PC-9 (cell line): ENCODE measurements at regions not wholly inside any gene's neighbourhood (a gene's known extent, or its start where the extent isn't known, plus 50 kb on each side); places are given as distances from the start of the nearest gene placed in this dataset.

ENCODE experiments used
- CTCF ChIP-seq: fragments of 200-600 bp; sonication (generic); conservative IDR thresholded peaks from 2 replicates; pipeline ENCODE4 v1.6.1; 2017; ENCODE audit warnings: mixed run types, antibody characterized with exemption, mild to moderate bottlenecking, moderate library complexity
- EZH2 ChIP-seq: fragments of 200-600 bp; sonication (generic); IDR thresholded peaks from 2 replicates; pipeline ENCODE4 v1.8.0; 2017; ENCODE audit warnings: antibody characterized with exemption, low read depth

- TF ChIP-seq CTCF (no peak), EZH2 (no peak)
These were observed 92.9 kb upstream of the HDAC9 start for GRCh38 chr7:18402488-18403183.
